ENCODE measurements at regions not wholly inside any gene's neighbourhood (a gene's known extent, or its start where the extent isn't known, plus 50 kb on each side); places are given as distances from the start of the nearest gene placed in this dataset.

GRCh38 chr2:136527560-136527959 lies 237.8 kb upstream of the THSD7B start:
- no peak for TF ChIP-seq CTCF (IDR thresholded peaks at IDR 0.05; ENCODE audit: insufficient read depth, low read depth, low read length)
- no peak for TF ChIP-seq EZH2 (IDR thresholded peaks at IDR 0.05; ENCODE audit: insufficient read depth, low read length)
